Osteoblast (primary cell): ENCODE measurements at regions not wholly inside any gene's neighbourhood (a gene's known extent, or its start where the extent isn't known, plus 50 kb on each side); places are given as distances from the start of the nearest gene placed in this dataset.

Source experiments
- DNase-seq: peaks from one replicate; pipeline ENCODE4 v3.0.0; 2011; ENCODE audit warnings: low spot score, mixed read lengths; ENCODE audit not compliant: insufficient read length; ENCODE audit errors: missing footprints
- H2AFZ ChIP-seq: 2 replicates; pipeline ENCODE4 v1.6.0; 2011; ENCODE audit warnings: mild to moderate bottlenecking, low read length
- H3K27ac ChIP-seq: 2 replicates; pipeline ENCODE4 v1.5.1; 2011; ENCODE audit warnings: mild to moderate bottlenecking, low read depth, low read length, moderate library complexity
- H3K27me3 ChIP-seq: 2 replicates; pipeline ENCODE4 v1.6.0; 2012; ENCODE audit warnings: mild to moderate bottlenecking, control low read depth, inconsistent platforms, low read length, moderate library complexity; ENCODE audit not compliant: insufficient read depth
- H3K36me3 ChIP-seq: 2 replicates; pipeline ENCODE4 v1.5.1; 2011; ENCODE audit warnings: mild to moderate bottlenecking, low read length, control low read depth, moderate library complexity; ENCODE audit not compliant: insufficient read depth
- H3K4me1 ChIP-seq: 2 replicates; pipeline ENCODE4 v1.5.1; 2011; ENCODE audit warnings: mild to moderate bottlenecking, low read length, control low read depth, moderate library complexity; ENCODE audit not compliant: insufficient read depth
- H3K4me2 ChIP-seq: 2 replicates; pipeline ENCODE4 v1.6.0; 2011; ENCODE audit warnings: mild to moderate bottlenecking, low read length; ENCODE audit not compliant: insufficient read depth
- H3K4me3 ChIP-seq: fragments of 200-600 bp; sonication (generic); 3 replicates; pipeline ENCODE4 v1.5.1; 2012; ENCODE audit warnings: mild to moderate bottlenecking, low read length, inconsistent platforms; ENCODE audit not compliant: insufficient read depth
- H3K79me2 ChIP-seq: 2 replicates; pipeline ENCODE4 v1.6.0; 2012; ENCODE audit warnings: mild to moderate bottlenecking, low read length, control low read depth, inconsistent platforms; ENCODE audit not compliant: insufficient read depth
- H3K9me3 ChIP-seq: 2 replicates; pipeline ENCODE4 v1.5.1; 2011; ENCODE audit warnings: low read depth, low read length, control low read depth
- H4K20me1 ChIP-seq: 2 replicates; pipeline ENCODE4 v1.6.0; 2012; ENCODE audit warnings: mild to moderate bottlenecking, low read length, control low read depth; ENCODE audit not compliant: insufficient read depth
- CTCF ChIP-seq: IDR thresholded peaks from 2 replicates; pipeline ENCODE4 v1.5.1; 2011; ENCODE audit warnings: mild to moderate bottlenecking, low read depth, low read length, moderate library complexity; ENCODE audit errors: extremely low read depth

GRCh38 chr2:8238521-8239230 is 443.2 kb upstream of the ID2 start:
- no peaks in the 10 kb centered on the region for H3K9me3 ChIP-seq
- H3K27ac ChIP-seq: no peak overlapping the region
- H3K36me3 ChIP-seq: no peaks in the 10 kb centered on the region
- no peaks in the 10 kb centered on the region for H3K4me1 ChIP-seq
- no peak overlapping the region for H2AFZ ChIP-seq
- H3K4me3 ChIP-seq: no peak overlapping the region
- H3K27me3 ChIP-seq: no peaks in the 10 kb centered on the region
- no peaks in the 10 kb centered on the region for H4K20me1 ChIP-seq
- no peaks in the 10 kb centered on the region for H3K79me2 ChIP-seq
- TF ChIP-seq CTCF: no peak
- H3K4me2 ChIP-seq: peak overlapping the region; percentile 46
- DNase-seq: no peak

GRCh38 chr2:8239531-8240088 is 442.2 kb upstream of the ID2 start:
- H4K20me1 ChIP-seq: no peaks in the 10 kb centered on the region
- H3K27ac ChIP-seq: no peak overlapping the region
- no peaks in the 10 kb centered on the region for H3K36me3 ChIP-seq
- no peak overlapping the region for H3K4me2 ChIP-seq
- no peak for DNase-seq
- no peaks in the 10 kb centered on the region for H3K9me3 ChIP-seq
- H3K4me1 ChIP-seq: no peaks in the 10 kb centered on the region
- no peaks in the 10 kb centered on the region for H3K79me2 ChIP-seq
- no peaks in the 10 kb centered on the region for H3K27me3 ChIP-seq
- TF ChIP-seq CTCF: no peak
- H2AFZ ChIP-seq: no peak overlapping the region
- H3K4me3 ChIP-seq: no peak overlapping the region

- DNase-seq: no peak
- Histone ChIP-seq H3K4me3 (no peak overlapping the region), H3K79me2 (no peaks in the 10 kb centered on the region), H3K4me1 (no peaks in the 10 kb centered on the region), H3K27me3 (no peaks in the 10 kb centered on the region), H3K36me3 (no peaks in the 10 kb centered on the region), H3K27ac (no peak overlapping the region), H4K20me1 (no peaks in the 10 kb centered on the region), H3K4me2 (no peak overlapping the region), H2AFZ (no peak overlapping the region), H3K9me3 (no peaks in the 10 kb centered on the region)
- TF ChIP-seq CTCF: no peak
Observed at GRCh38 chr2:8241317-8241716, 440.5 kb upstream of the ID2 start.

GRCh38 chr2:8242739-8243138 is 439.1 kb upstream of the ID2 start:
- H3K79me2 ChIP-seq: no peaks in the 10 kb centered on the region
- no peak overlapping the region for H3K4me3 ChIP-seq
- H4K20me1 ChIP-seq: no peaks in the 10 kb centered on the region
- H3K4me1 ChIP-seq: peaks cover 2% of the 10 kb centered on the region
- TF ChIP-seq CTCF: no peak
- H3K4me2 ChIP-seq: no peak overlapping the region
- no peak overlapping the region for H2AFZ ChIP-seq
- H3K36me3 ChIP-seq: no peaks in the 10 kb centered on the region
- no peaks in the 10 kb centered on the region for H3K9me3 ChIP-seq
- no peaks in the 10 kb centered on the region for H3K27me3 ChIP-seq
- no peak for DNase-seq
- H3K27ac ChIP-seq: no peak overlapping the region
